Renal cortex interstitium (tissue), 11 donors: ENCODE measurements at regions not wholly inside any gene's neighbourhood (a gene's known extent, or its start where the extent isn't known, plus 50 kb on each side); places are given as distances from the start of the nearest gene placed in this dataset.
"Not testable (repeated sequence)": the region's sequence is repeated elsewhere in the genome, so short reads cannot be mapped to it uniquely, and the experiment has no call there.

Experiments
- DNase-seq, 11 donors: peaks; one replicate each; pipeline ENCODE4 v3.0.0-alpha.2; 2013; ENCODE audit warnings: low read depth in 9 of 11, low spot score in 4 of 11; ENCODE audit errors: extremely low read depth in 1 of 11

- no peak for DNase-seq
Measured at GRCh38 chr6:3957321-3957720, 108.1 kb downstream of the FAM50B start.

GRCh38 chr6:3958255-3958654 lies 109.1 kb downstream of the FAM50B start:
- no peak for DNase-seq

- DNase-seq: no peak
Measured at GRCh38 chr6:3959385-3959784, 110.2 kb downstream of the FAM50B start.

GRCh38 chr6:3960754-3961361 lies 111.7 kb downstream of the FAM50B start:
- no peak for DNase-seq

- DNase-seq: no peak
Measured at GRCh38 chr6:3961581-3962215, 112.5 kb downstream of the FAM50B start.

GRCh38 chr6:3962291-3963280 lies 113.4 kb downstream of the FAM50B start:
- no peak for DNase-seq

- no peak for DNase-seq
Measured at GRCh38 chr6:3963426-3963825, 114.3 kb downstream of the FAM50B start.

- no peak for DNase-seq
Measured at GRCh38 chr6:3965071-3965718, 113.7 kb downstream of the FAM217A start.

- no peak for DNase-seq
Measured at GRCh38 chr6:3966426-3966825, 112.5 kb downstream of the FAM217A start.

- no peak for DNase-seq
Measured at GRCh38 chr6:3970097-3970496, 108.8 kb downstream of the FAM217A start.

- DNase-seq: not testable (repeated sequence)
Measured at GRCh38 chr6:3973152-3973551, 105.8 kb downstream of the FAM217A start.

GRCh38 chr6:3977875-3978711 lies 100.8 kb downstream of the FAM217A start:
- peak in 9 of 11 donors; percentile 17 to 65 (median 53) for DNase-seq

GRCh38 chr6:3978966-3979365 lies 100.0 kb downstream of the FAM217A start:
- not testable (repeated sequence) for DNase-seq

- no peak for DNase-seq
Measured at GRCh38 chr6:3981917-3982316, 97.0 kb downstream of the FAM217A start.

- DNase-seq: no peak
Measured at GRCh38 chr6:3983778-3984177, 95.2 kb downstream of the FAM217A start.

- DNase-seq: no peak
Measured at GRCh38 chr6:3984494-3984893, 94.4 kb downstream of the FAM217A start.

GRCh38 chr6:3986241-3986640 lies 92.7 kb downstream of the FAM217A start:
- DNase-seq: no peak

GRCh38 chr6:3987053-3987452 lies 91.9 kb downstream of the FAM217A start:
- DNase-seq: peak in 1 of 11 donors; percentile 8

- DNase-seq: no peak
Measured at GRCh38 chr6:3987576-3987975, 91.4 kb downstream of the FAM217A start.
